ENCODE measurements at regions not wholly inside any gene's neighbourhood (a gene's known extent, or its start where the extent isn't known, plus 50 kb on each side); places are given as distances from the start of the nearest gene placed in this dataset.
"Not testable (repeated sequence)": the region's sequence is repeated elsewhere in the genome, so short reads cannot be mapped to it uniquely, and the experiment has no call there.

GRCh38 chr22:49015993-49016908, 811.4 kb downstream of the BRD1 start:
- no peak for DNase-seq

- no peak for DNase-seq
These were observed 812.2 kb downstream of the BRD1 start for GRCh38 chr22:49015459-49015858.

- DNase-seq = peak in 1 of 2 experiments; percentile 44
These were observed 813.2 kb downstream of the BRD1 start for GRCh38 chr22:49014227-49015201.

- DNase-seq = no peak
These were observed 814.0 kb downstream of the BRD1 start for GRCh38 chr22:49013707-49014106.

GRCh38 chr22:49012712-49013395, 814.8 kb downstream of the BRD1 start:
- DNase-seq = no peak

- DNase-seq = no peak
These were observed 815.7 kb downstream of the BRD1 start for GRCh38 chr22:49011769-49012648.

- DNase-seq = no peak
These were observed 816.3 kb downstream of the BRD1 start for GRCh38 chr22:49011379-49011768.

- no peak for DNase-seq
These were observed 816.8 kb downstream of the BRD1 start for GRCh38 chr22:49010901-49011300.

GRCh38 chr22:49010070-49010863, 817.4 kb downstream of the BRD1 start:
- no peak for DNase-seq

GRCh38 chr22:49009359-49010063, 818.2 kb downstream of the BRD1 start:
- no peak for DNase-seq

GRCh38 chr22:49008682-49009235, 818.9 kb downstream of the BRD1 start:
- DNase-seq = no peak

- no peak for DNase-seq
These were observed 820.5 kb downstream of the BRD1 start for GRCh38 chr22:49007013-49007653.

GRCh38 chr22:49006207-49007012, 821.3 kb downstream of the BRD1 start:
- no peak for DNase-seq

- no peak for DNase-seq
These were observed 822.1 kb downstream of the BRD1 start for GRCh38 chr22:49005557-49005956.

GRCh38 chr22:49004484-49005399, 822.9 kb downstream of the BRD1 start:
- no peak for DNase-seq

- not testable (repeated sequence) for DNase-seq
These were observed 830.1 kb downstream of the BRD1 start for GRCh38 chr22:48997605-48998004.

- no peak for DNase-seq
These were observed 834.0 kb downstream of the BRD1 start for GRCh38 chr22:48993655-48994054.
